HG03558 (cell line): ENCODE measurements at regions not wholly inside any gene's neighbourhood (a gene's known extent, or its start where the extent isn't known, plus 50 kb on each side); places are given as distances from the start of the nearest gene placed in this dataset.

ENCODE experiments used
- ATAC-seq: cut with Tn5 transposase; IDR thresholded peaks from one replicate; pipeline ENCODE4 v1.9.1; 2021; ENCODE audit warnings: moderate number of reproducible peaks; ENCODE audit not compliant: unreplicated experiment; ENCODE audit errors: extremely low read depth

GRCh38 chr12:116476227-116476822, 82.9 kb upstream of the MAP1LC3B2 start:
- no peak for ATAC-seq

GRCh38 chr12:116478243-116478773, 80.9 kb upstream of the MAP1LC3B2 start:
- ATAC-seq = no peak

- ATAC-seq = no peak
Observed at GRCh38 chr12:116480210-116480810, 78.9 kb upstream of the MAP1LC3B2 start.

GRCh38 chr12:116481726-116482125, 77.5 kb upstream of the MAP1LC3B2 start:
- no peak for ATAC-seq

GRCh38 chr12:116482179-116482578, 77.0 kb upstream of the MAP1LC3B2 start:
- no peak for ATAC-seq

- ATAC-seq = no peak
Observed at GRCh38 chr12:116482859-116483258, 76.3 kb upstream of the MAP1LC3B2 start.

- ATAC-seq = no peak
Observed at GRCh38 chr12:116483959-116484750, 75.0 kb upstream of the MAP1LC3B2 start.

- no peak for ATAC-seq
Observed at GRCh38 chr12:116484807-116485206, 74.4 kb upstream of the MAP1LC3B2 start.

- ATAC-seq = no peak
Observed at GRCh38 chr12:116489116-116489515, 70.1 kb upstream of the MAP1LC3B2 start.

- ATAC-seq = no peak
Observed at GRCh38 chr12:116490471-116490870, 68.7 kb upstream of the MAP1LC3B2 start.

- no peak for ATAC-seq
Observed at GRCh38 chr12:116492703-116493324, 66.4 kb upstream of the MAP1LC3B2 start.

GRCh38 chr12:116495260-116495659, 63.9 kb upstream of the MAP1LC3B2 start:
- no peak for ATAC-seq

GRCh38 chr12:116497051-116497591, 62.1 kb upstream of the MAP1LC3B2 start:
- no peak for ATAC-seq

- no peak for ATAC-seq
Observed at GRCh38 chr12:116498471-116498870, 60.7 kb upstream of the MAP1LC3B2 start.

- no peak for ATAC-seq
Observed at GRCh38 chr12:116502141-116502725, 56.9 kb upstream of the MAP1LC3B2 start.

GRCh38 chr12:116502989-116503496, 56.1 kb upstream of the MAP1LC3B2 start:
- no peak for ATAC-seq

GRCh38 chr12:116504438-116504837, 54.7 kb upstream of the MAP1LC3B2 start:
- ATAC-seq = no peak

GRCh38 chr12:116506697-116507064, 52.5 kb upstream of the MAP1LC3B2 start:
- no peak for ATAC-seq

- ATAC-seq = no peak
Observed at GRCh38 chr12:116508145-116509121, 50.7 kb upstream of the MAP1LC3B2 start.
